DND-41 (cell line): ENCODE measurements at regions not wholly inside any gene's neighbourhood (a gene's known extent, or its start where the extent isn't known, plus 50 kb on each side); places are given as distances from the start of the nearest gene placed in this dataset.
"Not testable (repeated sequence)": the region's sequence is repeated elsewhere in the genome, so short reads cannot be mapped to it uniquely, and the experiment has no call there.

ENCODE experiments used
- ATAC-seq: fragments of 200-7000 bp; cut with Tn5 transposase; 3 replicates; pipeline ENCODE4 v1.9.1; 2021; ENCODE audit warnings: low read depth; ENCODE audit not compliant: insufficient read depth
- DNase-seq: peaks from one replicate; pipeline ENCODE4 v3.0.0-alpha.2; 2020
- H2AFZ ChIP-seq: 2 replicates; pipeline ENCODE4 v1.6.0; 2012; ENCODE audit warnings: low read depth, low read length
- H3K27ac ChIP-seq: 2 replicates; pipeline ENCODE4 v1.5.1; 2012; ENCODE audit warnings: low read length, inconsistent platforms
- H3K27me3 ChIP-seq: fragments of 200-600 bp; sonication (generic); 2 replicates; pipeline ENCODE4 v1.6.0; 2012; ENCODE audit warnings: low read length, mild to moderate bottlenecking, inconsistent platforms; ENCODE audit not compliant: insufficient read depth, poor library complexity
- H3K36me3 ChIP-seq: 2 replicates; pipeline ENCODE4 v1.5.1; 2012; ENCODE audit warnings: low read length, inconsistent platforms; ENCODE audit not compliant: insufficient read depth
- H3K4me1 ChIP-seq: 2 replicates; pipeline ENCODE4 v1.5.1; 2012; ENCODE audit warnings: mild to moderate bottlenecking, low read length; ENCODE audit not compliant: insufficient read depth
- H3K4me2 ChIP-seq: 2 replicates; pipeline ENCODE4 v1.6.0; 2012; ENCODE audit warnings: mild to moderate bottlenecking, moderate library complexity, low read length, inconsistent platforms; ENCODE audit not compliant: insufficient read depth
- H3K4me3 ChIP-seq, 2 experiments: fragments of 200-600 bp in 1 of 2; shearing (Covaris generic) in 1 of 2; 2 replicates each; pipeline ENCODE4 v1.5.1; 2012 to 2016; ENCODE audit warnings: inconsistent platforms in 2 of 2, low read length in 2 of 2, mild to moderate bottlenecking in 2 of 2, low read depth in 1 of 2, moderate library complexity in 1 of 2
- H3K79me2 ChIP-seq: 2 replicates; pipeline ENCODE4 v1.6.0; 2012; ENCODE audit warnings: low read length, inconsistent platforms; ENCODE audit not compliant: insufficient read depth
- H3K9ac ChIP-seq: 2 replicates; pipeline ENCODE4 v1.6.0; 2012; ENCODE audit warnings: low read depth, mild to moderate bottlenecking, inconsistent platforms, low read length, moderate library complexity
- H3K9me3 ChIP-seq: 2 replicates; pipeline ENCODE4 v1.5.1; 2012; ENCODE audit warnings: low read length, moderate library complexity, mild to moderate bottlenecking, inconsistent platforms; ENCODE audit not compliant: insufficient read depth, severe bottlenecking
- H4K20me1 ChIP-seq: 2 replicates; pipeline ENCODE4 v1.6.0; 2012; ENCODE audit warnings: low read length; ENCODE audit not compliant: insufficient read depth
- CTCF ChIP-seq: IDR thresholded peaks from 2 replicates; pipeline ENCODE4 v1.5.1; 2012; ENCODE audit warnings: borderline replicate concordance, low read length, moderate library complexity, mild to moderate bottlenecking; ENCODE audit not compliant: poor library complexity, severe bottlenecking; ENCODE audit errors: extremely low read depth
- EZH2 ChIP-seq: IDR thresholded peaks from 3 replicates; pipeline ENCODE4 v1.6.1; 2012; ENCODE audit warnings: borderline replicate concordance, low read depth, mild to moderate bottlenecking, moderate library complexity, low read length, inconsistent platforms; ENCODE audit not compliant: severe bottlenecking

GRCh38 chr21:16216288-16216962 is 486.6 kb downstream of the USP25 start:
- no peak overlapping the region for H3K4me3 ChIP-seq
- no peaks in the 10 kb centered on the region for H4K20me1 ChIP-seq
- H3K9ac ChIP-seq = no peak overlapping the region
- 0 out of 2 replicates have a peak, but pooled peaks cover 3% of the 10 kb centered on the region for H3K36me3 ChIP-seq
- H3K4me1 ChIP-seq = peaks cover 5% of the 10 kb centered on the region; the same call in 1 of the 2 replicates
- no peak overlapping the region for H3K27ac ChIP-seq
- H3K79me2 ChIP-seq = peaks cover 7% of the 10 kb centered on the region; the same call in 1 of the 2 replicates
- ATAC-seq (no peak; the same call in 2 of the 3 replicates), DNase-seq (no peak)
- no peaks in the 10 kb centered on the region for H3K9me3 ChIP-seq
- no peak overlapping the region for H3K4me2 ChIP-seq
- TF ChIP-seq EZH2 (no peak), CTCF (no peak)
- H2AFZ ChIP-seq = no peak overlapping the region
- no peaks in the 10 kb centered on the region for H3K27me3 ChIP-seq

- Histone ChIP-seq H3K36me3 (0 out of 2 replicates have a peak, but pooled peaks cover 3% of the 10 kb centered on the region), H3K4me3 (no peak overlapping the region), H3K79me2 (peaks cover 7% of the 10 kb centered on the region; the same call in 1 of the 2 replicates), H3K4me2 (no peak overlapping the region), H4K20me1 (no peaks in the 10 kb centered on the region), H3K9ac (no peak overlapping the region), H3K27ac (no peak overlapping the region), H2AFZ (no peak overlapping the region), H3K4me1 (peaks cover 5% of the 10 kb centered on the region; the same call in 1 of the 2 replicates), H3K9me3 (no peaks in the 10 kb centered on the region), H3K27me3 (no peaks in the 10 kb centered on the region)
- no peak for DNase-seq
- TF ChIP-seq CTCF (no peak), EZH2 (no peak)
- no peak for ATAC-seq
Measured at GRCh38 chr21:16218682-16219343, 489.0 kb downstream of the USP25 start.

GRCh38 chr21:16224756-16225155 is 495.0 kb downstream of the USP25 start:
- H3K27ac ChIP-seq, H3K4me1 ChIP-seq, H3K27me3 ChIP-seq, H3K9me3 ChIP-seq, H4K20me1 ChIP-seq, H3K4me3 ChIP-seq, H2AFZ ChIP-seq, DNase-seq, H3K79me2 ChIP-seq, H3K9ac ChIP-seq, H3K36me3 ChIP-seq, H3K4me2 ChIP-seq: not testable (repeated sequence)
- ATAC-seq = peak; percentile 53; the same call in 1 of the 3 replicates

GRCh38 chr21:16239659-16240265 is 510.0 kb downstream of the USP25 start:
- no peaks in the 10 kb centered on the region for H4K20me1 ChIP-seq
- TF ChIP-seq EZH2 (no peak), CTCF (no peak)
- no peaks in the 10 kb centered on the region; the same call in 1 of the 2 replicates for H3K79me2 ChIP-seq
- no peak overlapping the region for H3K4me3 ChIP-seq
- no peak overlapping the region for H3K27ac ChIP-seq
- H3K36me3 ChIP-seq = no peaks in the 10 kb centered on the region
- no peak overlapping the region for H3K4me2 ChIP-seq
- H3K27me3 ChIP-seq = no peaks in the 10 kb centered on the region
- no peaks in the 10 kb centered on the region for H3K9me3 ChIP-seq
- no peaks in the 10 kb centered on the region for H3K4me1 ChIP-seq
- H3K9ac ChIP-seq = no peak overlapping the region
- DNase-seq (no peak), ATAC-seq (no peak)
- no peak overlapping the region for H2AFZ ChIP-seq
